HepG2 (cell line): ENCODE measurements at regions not wholly inside any gene's neighbourhood (a gene's known extent, or its start where the extent isn't known, plus 50 kb on each side); places are given as distances from the start of the nearest gene placed in this dataset.

Experiments
- CREB1 ChIP-seq, 2 experiments: fragments of 450-650 bp in 1 of 2; IDR thresholded peaks; 2 replicates each; pipeline ENCODE4 v1.6.1; 2016 to 2017; ENCODE audit warnings: control low read depth in 1 of 2, mild to moderate bottlenecking in 1 of 2, missing compliant biosample characterization in 1 of 2, missing genetic modification characterization in 1 of 2
- YY1 ChIP-seq: IDR thresholded peaks from 2 replicates; pipeline ENCODE4 v1.6.1; 2011; ENCODE audit warnings: low read length, low read depth, moderate library complexity, mild to moderate bottlenecking; ENCODE audit not compliant: insufficient read depth, insufficient replicate concordance

DNA sequence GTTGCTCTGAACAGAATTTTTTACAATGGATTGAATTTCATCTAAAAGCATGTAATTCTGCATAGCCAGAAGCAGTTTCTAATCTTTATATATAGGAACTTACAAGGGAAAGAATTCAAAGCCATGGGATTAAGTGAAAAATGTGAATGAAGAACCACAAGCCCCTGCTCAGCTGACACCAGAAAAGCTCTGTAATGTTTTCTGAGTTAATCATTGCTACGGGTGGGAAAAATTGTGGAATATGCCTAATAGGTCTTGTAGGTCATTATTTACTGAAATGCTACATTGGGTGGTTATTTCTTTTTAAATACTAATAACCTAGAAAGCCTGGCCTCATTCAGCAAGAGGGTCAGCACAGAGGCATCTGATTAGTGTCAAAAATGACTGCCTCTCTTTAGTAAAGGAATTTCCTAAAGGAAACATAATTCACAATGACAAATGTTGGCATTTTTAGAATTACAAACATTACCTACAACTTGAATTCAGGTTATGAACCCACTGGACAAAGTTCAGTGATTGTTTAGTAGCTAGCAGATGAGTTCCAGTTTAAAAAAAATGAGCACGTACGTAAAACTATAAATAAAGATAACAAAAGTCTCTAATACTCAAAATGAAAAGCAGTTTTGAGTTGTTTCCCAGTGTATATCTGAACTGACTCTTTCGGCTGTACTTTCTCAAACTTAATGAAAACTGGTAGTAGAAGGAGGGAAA lies 75.3 kb downstream of the BMP4 start:
- TF ChIP-seq CREB1 (IDR thresholded peaks at IDR 0.05) (no peak), CREB1 (CRISPR knock-in tag; IDR thresholded peaks at IDR 0.05) (0 out of 2 replicates have a peak, but pooled peaks have one; percentile 24), YY1 (no peak)
